GM20431 (cell line): ENCODE measurements at regions not wholly inside any gene's neighbourhood (a gene's known extent, or its start where the extent isn't known, plus 50 kb on each side); places are given as distances from the start of the nearest gene placed in this dataset.
"Not testable (repeated sequence)": the region's sequence is repeated elsewhere in the genome, so short reads cannot be mapped to it uniquely, and the experiment has no call there.

Source experiments
- in situ Hi-C: fragments of 300-500 bp; cut with MseI, MboI; formaldehyde crosslinking; loops from one replicate; pipeline ENCODE4 v1.15.0; 2020; ENCODE audit warnings: low sequenced_read_pairs; ENCODE audit not compliant: unreplicated experiment

DNA sequence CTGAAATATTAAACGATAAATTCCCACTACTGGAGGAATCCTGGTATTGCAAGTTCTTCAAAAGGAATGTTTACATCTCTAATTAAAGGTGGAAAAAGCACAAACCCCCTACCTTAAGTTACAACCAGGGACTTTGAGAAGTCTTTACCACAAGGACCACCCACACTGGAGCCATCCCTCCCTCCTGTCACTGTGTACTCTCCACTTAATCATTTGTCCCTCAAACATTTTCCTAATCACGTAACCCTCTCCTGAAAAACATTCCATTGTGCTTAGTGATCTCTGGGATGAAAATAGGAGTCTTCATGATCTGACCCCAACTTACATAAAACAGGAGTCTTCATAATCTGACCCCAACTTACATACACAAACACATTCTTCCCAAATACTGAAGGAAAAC lies 85.7 kb downstream of the SUCLG1 start:
- in situ Hi-C loops: no loop called here

- in situ Hi-C loops: no loop called here
Measured at GRCh38 chr2:84362541-84362940, 96.5 kb downstream of the SUCLG1 start.

GRCh38 chr2:84338069-84338468 lies 121.0 kb downstream of the SUCLG1 start:
- in situ Hi-C loops: no loop called here

GRCh38 chr2:84327645-84328249 lies 131.3 kb downstream of the SUCLG1 start:
- in situ Hi-C loops: no loop called here

- in situ Hi-C loops: no loop called here
Measured at GRCh38 chr2:84326831-84327432, 132.1 kb downstream of the SUCLG1 start.

GRCh38 chr2:84323890-84324289 lies 135.2 kb downstream of the SUCLG1 start:
- in situ Hi-C loops: no loop called here

GRCh38 chr2:84320940-84321339 lies 138.1 kb downstream of the SUCLG1 start:
- in situ Hi-C loops: no loop called here

DNA sequence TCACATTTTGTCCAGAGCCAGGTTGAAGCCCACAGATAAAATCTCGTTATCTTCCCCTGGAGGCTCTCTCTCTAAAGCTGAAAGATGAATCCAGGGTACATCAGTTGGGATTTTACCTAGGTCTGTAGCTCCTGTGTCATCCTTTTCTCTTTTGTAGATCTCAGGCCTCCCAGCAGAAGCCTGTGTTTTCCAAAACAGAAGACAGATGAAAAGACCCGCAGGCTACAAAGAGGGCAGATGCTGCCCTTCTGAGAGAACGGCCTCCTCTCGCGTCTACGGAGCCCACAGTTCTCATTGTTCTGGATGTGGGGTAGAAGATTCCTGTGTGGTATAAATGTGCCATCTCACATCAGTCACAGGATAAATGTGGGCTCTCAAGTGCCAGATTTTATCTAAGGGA lies 139.5 kb downstream of the SUCLG1 start:
- in situ Hi-C loops: no loop called here

- in situ Hi-C loops: no loop called here
Measured at GRCh38 chr2:84317135-84317534, 141.9 kb downstream of the SUCLG1 start.

DNA sequence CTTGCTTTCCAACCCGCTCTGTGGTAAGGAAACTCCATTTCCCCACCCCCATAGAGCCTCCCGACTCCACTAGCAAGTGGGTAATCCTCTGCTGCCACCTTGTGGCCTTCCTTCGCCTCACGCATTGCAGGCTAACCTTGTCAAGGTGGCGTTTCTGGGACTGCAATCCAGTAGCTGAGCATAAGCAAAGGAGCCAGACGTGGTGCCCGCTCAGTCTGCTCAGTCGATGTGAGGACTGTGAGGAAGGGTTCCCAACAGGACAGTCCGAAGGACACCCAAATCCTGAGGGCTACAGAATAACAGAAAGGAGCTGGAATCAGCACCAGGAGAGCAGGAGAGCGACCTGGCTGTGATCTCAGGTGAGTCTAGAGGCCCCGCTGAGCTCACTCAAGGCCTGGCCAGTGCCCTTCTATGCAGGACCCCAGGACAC lies 144.2 kb downstream of the SUCLG1 start:
- in situ Hi-C loops: no loop called here

- in situ Hi-C loops: no loop called here
Measured at GRCh38 chr2:84314250-84314649, 144.8 kb downstream of the SUCLG1 start.

GRCh38 chr2:84309281-84309680 lies 149.8 kb downstream of the SUCLG1 start:
- in situ Hi-C loops: no loop called here

- in situ Hi-C loops: no loop called here
Measured at GRCh38 chr2:84306361-84306760, 152.7 kb downstream of the SUCLG1 start.

GRCh38 chr2:84302513-84303412 lies 156.3 kb downstream of the SUCLG1 start:
- in situ Hi-C loops: no loop called here

DNA sequence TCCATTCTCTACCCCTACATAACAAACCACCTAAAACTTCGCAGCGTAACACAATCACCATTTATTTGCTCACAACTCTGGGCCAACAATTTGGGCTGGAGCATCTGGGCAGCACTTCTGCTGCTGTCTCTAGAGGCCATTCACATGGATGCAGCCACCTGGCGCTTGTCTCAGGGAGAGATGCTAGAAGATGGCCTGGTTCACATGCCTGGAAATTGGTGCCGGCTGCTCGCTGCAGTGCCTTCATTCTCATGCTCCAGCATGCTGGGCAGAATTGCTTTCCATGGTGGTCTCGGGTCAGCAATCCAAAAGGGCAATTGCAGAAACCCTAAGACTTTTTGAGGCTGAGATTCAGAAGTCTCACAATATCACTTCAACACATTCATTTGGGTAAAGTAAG lies 157.4 kb downstream of the SUCLG1 start:
- in situ Hi-C loops: no loop called here

DNA sequence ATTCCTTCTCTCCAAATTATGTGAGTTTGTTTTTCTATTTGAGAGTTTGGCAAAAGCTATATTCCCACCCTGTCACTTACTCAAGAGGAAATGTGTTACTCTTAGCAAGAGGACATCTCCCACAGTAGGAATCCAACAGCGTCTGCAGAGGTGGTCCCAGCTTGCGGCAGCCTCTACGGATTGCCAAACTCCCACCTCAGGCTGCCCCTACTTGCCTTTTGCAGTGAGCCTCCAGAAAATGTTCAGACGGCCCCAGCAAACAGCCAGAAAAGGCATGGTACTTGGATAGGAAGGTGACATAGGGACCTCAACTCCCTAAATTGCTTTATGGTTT lies 158.4 kb downstream of the SUCLG1 start:
- in situ Hi-C loops: no loop called here

DNA sequence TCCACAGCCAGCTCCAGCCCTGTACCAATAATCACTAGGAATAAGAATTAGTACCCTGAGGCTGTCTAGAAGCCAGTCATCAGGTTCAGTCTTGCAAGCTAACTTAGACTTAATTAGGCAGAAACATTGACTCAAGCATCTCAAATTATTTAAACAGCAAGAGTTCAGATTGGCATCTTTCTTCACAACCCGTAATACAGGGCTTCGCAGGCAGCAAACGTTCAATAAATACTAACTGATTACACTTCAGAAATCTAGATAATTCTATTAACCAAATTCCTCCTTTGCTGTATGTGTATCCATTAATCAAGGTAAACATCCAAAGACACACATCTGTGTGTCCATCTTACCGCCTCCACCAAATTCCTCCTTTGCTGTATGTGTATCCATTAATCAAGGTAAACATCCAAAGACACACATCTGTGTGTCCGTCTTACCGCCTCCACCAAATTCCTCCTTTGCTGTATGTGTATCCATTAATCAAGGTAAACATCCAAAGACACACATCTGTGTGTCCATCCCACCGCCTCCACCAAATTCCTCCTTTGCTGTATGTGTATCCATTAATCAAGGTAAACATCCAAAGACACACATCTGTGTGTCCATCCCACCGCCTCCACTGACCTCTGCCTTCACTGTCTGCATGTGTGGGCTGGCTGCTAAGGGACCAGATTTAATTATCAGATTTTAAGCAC lies 158.9 kb downstream of the SUCLG1 start:
- in situ Hi-C loops: not testable (repeated sequence)

- in situ Hi-C loops: loop anchor here (25.0 kb wide), 1 partner anchor 287 kb away; no protein-coding TSS in a partner anchor
Measured at GRCh38 chr2:84299211-84299775, 159.8 kb downstream of the SUCLG1 start.

GRCh38 chr2:84297155-84297554 lies 161.9 kb downstream of the SUCLG1 start:
- in situ Hi-C loops: loop anchor here (25.0 kb wide), 1 partner anchor 285 kb away; no protein-coding TSS in a partner anchor

- in situ Hi-C loops: loop anchor here (25.0 kb wide), 1 partner anchor 282 kb away; no protein-coding TSS in a partner anchor
Measured at GRCh38 chr2:84293791-84294380, 165.2 kb downstream of the SUCLG1 start.
